Suprapubic skin (tissue), 4 donors: ENCODE measurements at regions not wholly inside any gene's neighbourhood (a gene's known extent, or its start where the extent isn't known, plus 50 kb on each side); places are given as distances from the start of the nearest gene placed in this dataset.

Experiments
- EP300 ChIP-seq: sonication (generic); formaldehyde crosslinking; IDR thresholded peaks from one replicate; pipeline ENCODE4 v1.6.1; 2017; ENCODE audit warnings: antibody characterized with exemption
- POLR2A ChIP-seq, 2 donors: fragments of 450-650 bp; IDR thresholded peaks; one replicate each; pipeline ENCODE4 v1.6.1; 2017; ENCODE audit warnings: antibody characterized with exemption in 2 of 2, mild to moderate bottlenecking in 2 of 2, moderate library complexity in 2 of 2
- POLR2AphosphoS5 ChIP-seq, 3 donors: sonication (generic); formaldehyde crosslinking; IDR thresholded peaks; one replicate each; pipeline ENCODE4 v1.6.1; 2017; ENCODE audit warnings: antibody characterized with exemption in 3 of 3
- TF ChIP-seq, protein P1 (sequence below), 2 donors: fragments of 200-600 bp in 1 of 2; fragments of 450-650 bp in 1 of 2; sonication (generic) in 1 of 2; IDR thresholded peaks; one replicate each; pipeline ENCODE4 v1.5.1; 2016 to 2019; ENCODE audit warnings: antibody characterized with exemption in 2 of 2, mild to moderate bottlenecking in 1 of 2, moderate library complexity in 1 of 2

DNA sequence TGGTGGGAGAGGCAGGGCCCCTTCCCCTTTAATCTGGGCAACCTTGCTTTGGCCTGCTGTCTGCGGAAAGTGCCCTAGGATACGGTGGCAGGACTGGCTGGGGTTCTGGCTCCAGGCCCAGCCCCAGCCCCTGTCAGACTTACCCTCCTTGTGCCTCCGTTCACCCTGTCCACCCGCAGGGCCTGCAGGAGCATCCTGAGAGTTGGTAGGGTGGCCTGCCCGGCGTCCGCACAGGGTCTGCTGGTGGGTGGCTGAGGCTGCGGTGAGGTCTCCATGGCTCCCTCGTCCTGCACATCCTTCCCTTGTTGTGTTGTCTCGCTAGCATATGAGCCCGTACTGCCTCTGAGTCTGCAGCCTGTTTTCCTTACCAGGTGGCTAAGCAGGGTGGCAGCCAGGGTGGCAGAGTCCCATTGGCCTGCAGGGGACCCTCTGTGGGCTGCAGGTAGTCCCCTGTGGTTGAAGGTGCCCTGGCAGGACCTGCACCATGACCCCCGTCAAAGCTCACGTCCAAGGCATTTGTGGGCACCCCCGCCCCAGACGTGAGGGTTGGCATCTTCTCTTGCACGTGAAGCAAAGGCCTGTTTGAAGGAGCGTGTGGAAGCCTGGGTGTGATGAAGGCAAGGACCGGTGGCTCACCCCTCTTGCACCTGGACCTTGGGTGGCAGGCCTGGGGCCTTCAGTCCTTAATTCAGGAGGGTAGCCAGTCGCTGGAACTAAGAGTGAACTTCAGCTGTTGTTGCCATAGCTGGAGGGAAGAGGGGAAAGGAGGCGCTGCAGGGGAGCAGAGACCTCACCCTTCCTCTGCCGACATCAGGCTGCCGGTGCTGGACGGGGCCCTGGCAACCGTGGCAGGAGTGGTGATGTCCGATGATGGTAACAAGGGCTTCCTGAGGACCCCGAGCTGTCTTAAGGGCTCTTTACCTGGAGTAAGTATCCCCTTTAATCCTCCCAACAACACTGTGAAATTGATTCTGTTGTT, 293.7 kb downstream of the SEC14L1 start:
- no peak for TF ChIP-seq POLR2A (IDR thresholded peaks at IDR 0.05)
- TF ChIP-seq, protein P1, sequence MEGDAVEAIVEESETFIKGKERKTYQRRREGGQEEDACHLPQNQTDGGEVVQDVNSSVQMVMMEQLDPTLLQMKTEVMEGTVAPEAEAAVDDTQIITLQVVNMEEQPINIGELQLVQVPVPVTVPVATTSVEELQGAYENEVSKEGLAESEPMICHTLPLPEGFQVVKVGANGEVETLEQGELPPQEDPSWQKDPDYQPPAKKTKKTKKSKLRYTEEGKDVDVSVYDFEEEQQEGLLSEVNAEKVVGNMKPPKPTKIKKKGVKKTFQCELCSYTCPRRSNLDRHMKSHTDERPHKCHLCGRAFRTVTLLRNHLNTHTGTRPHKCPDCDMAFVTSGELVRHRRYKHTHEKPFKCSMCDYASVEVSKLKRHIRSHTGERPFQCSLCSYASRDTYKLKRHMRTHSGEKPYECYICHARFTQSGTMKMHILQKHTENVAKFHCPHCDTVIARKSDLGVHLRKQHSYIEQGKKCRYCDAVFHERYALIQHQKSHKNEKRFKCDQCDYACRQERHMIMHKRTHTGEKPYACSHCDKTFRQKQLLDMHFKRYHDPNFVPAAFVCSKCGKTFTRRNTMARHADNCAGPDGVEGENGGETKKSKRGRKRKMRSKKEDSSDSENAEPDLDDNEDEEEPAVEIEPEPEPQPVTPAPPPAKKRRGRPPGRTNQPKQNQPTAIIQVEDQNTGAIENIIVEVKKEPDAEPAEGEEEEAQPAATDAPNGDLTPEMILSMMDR (IDR thresholded peaks at IDR 0.05), result no peak
- no peak for TF ChIP-seq POLR2AphosphoS5 (IDR thresholded peaks at IDR 0.05)
- TF ChIP-seq EP300, result no peak
